B cell (primary cell): ENCODE measurements at regions not wholly inside any gene's neighbourhood (a gene's known extent, or its start where the extent isn't known, plus 50 kb on each side); places are given as distances from the start of the nearest gene placed in this dataset.

Experiments used
- CTCF ChIP-seq: fragments of 200-600 bp; IDR thresholded peaks from one replicate; pipeline ENCODE4 v1.8.0; 2022; ENCODE audit warnings: antibody characterized with exemption, mild to moderate bottlenecking
- EZH2 ChIP-seq: IDR thresholded peaks from 2 replicates; pipeline ENCODE4 v1.6.1; 2012; ENCODE audit warnings: borderline replicate concordance, low read depth, mild to moderate bottlenecking, moderate library complexity, low read length; ENCODE audit not compliant: insufficient read depth, poor library complexity, severe bottlenecking

GRCh38 chr2:38154395-38154794, 78.4 kb upstream of the CYP1B1 start:
- TF ChIP-seq CTCF (no peak), EZH2 (no peak)
